ENCODE measurements at regions not wholly inside any gene's neighbourhood (a gene's known extent, or its start where the extent isn't known, plus 50 kb on each side); places are given as distances from the start of the nearest gene placed in this dataset.
"Not testable (repeated sequence)": the region's sequence is repeated elsewhere in the genome, so short reads cannot be mapped to it uniquely, and the experiment has no call there.

GRCh38 chr2:111437288-111437990, 316.7 kb downstream of the BCL2L11 start:
- not testable (repeated sequence) for TF ChIP-seq CTCF, EZH2, EZH2phosphoT487 (IDR thresholded peaks at IDR 0.05)

Measured in neural progenitor cell (in vitro differentiated cells).